Coronary artery (tissue), 2 donors: ENCODE measurements at regions not wholly inside any gene's neighbourhood (a gene's known extent, or its start where the extent isn't known, plus 50 kb on each side); places are given as distances from the start of the nearest gene placed in this dataset.

Experiments used
- DNase-seq: peaks from one replicate; pipeline ENCODE4 v3.0.0-alpha.2; 2017; ENCODE audit warnings: low spot score
- H3K27ac ChIP-seq, 2 donors: fragments of 200-600 bp; sonication (generic); one replicate each; pipeline ENCODE4 v1.5.1; 2016 to 2019
- H3K4me3 ChIP-seq: fragments of 200-600 bp; sonication (generic); 2 replicates; pipeline ENCODE4 v1.5.1; 2016; ENCODE audit warnings: mild to moderate bottlenecking, moderate library complexity
- TF ChIP-seq, protein P1 (sequence below): fragments of 200-600 bp; sonication (generic); IDR thresholded peaks from one replicate; pipeline ENCODE4 v1.5.1; 2019; ENCODE audit warnings: antibody characterized with exemption

DNA sequence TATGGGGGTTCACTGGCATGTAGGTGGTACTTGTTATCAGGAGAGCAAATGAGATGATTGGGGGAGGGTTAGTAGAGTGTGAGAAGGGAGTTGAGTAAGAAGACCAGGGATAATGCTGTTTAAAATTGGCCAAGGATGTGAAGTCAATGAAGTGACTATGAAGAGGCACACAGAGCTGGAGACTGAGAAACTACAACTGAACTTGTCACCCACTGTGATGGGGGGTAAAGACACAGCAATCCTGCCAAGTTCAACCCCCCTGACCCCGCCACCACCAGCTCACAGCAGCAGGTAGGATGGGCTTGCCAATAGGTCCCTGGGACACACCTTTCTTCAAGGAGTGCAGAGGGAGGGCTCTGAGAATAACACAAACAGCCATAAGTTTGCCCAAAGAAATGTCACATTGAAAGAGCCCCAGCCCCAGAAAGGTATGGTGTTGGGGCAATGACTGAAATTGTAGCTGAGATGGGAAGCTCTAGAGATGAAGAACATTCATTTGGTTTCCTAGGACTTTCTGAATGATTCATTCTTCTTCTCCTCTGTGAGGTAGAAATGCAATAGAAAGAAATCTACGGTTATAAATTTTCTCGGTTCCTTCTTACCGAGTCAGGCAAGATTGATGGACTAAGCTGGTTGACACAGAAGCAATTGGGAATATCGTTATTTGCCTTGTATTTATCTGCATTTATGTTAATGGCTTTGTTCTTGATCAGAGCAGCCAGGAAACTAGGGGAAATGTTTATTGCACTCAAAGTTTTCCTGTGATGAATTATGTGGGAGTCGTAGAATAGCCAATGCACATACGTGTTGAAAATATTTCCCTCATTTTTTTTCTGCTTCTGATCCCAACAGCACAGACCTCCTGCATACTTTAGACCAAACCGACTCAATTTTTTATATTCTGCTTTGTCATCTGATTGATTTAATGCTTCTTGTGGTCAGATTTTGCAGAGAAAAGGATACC lies 595.2 kb upstream of the CDH11 start:
- Histone ChIP-seq H3K4me3 (no peak overlapping the region), H3K27ac (no peak overlapping the region)
- TF ChIP-seq, protein P1, sequence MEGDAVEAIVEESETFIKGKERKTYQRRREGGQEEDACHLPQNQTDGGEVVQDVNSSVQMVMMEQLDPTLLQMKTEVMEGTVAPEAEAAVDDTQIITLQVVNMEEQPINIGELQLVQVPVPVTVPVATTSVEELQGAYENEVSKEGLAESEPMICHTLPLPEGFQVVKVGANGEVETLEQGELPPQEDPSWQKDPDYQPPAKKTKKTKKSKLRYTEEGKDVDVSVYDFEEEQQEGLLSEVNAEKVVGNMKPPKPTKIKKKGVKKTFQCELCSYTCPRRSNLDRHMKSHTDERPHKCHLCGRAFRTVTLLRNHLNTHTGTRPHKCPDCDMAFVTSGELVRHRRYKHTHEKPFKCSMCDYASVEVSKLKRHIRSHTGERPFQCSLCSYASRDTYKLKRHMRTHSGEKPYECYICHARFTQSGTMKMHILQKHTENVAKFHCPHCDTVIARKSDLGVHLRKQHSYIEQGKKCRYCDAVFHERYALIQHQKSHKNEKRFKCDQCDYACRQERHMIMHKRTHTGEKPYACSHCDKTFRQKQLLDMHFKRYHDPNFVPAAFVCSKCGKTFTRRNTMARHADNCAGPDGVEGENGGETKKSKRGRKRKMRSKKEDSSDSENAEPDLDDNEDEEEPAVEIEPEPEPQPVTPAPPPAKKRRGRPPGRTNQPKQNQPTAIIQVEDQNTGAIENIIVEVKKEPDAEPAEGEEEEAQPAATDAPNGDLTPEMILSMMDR: no peak
- DNase-seq: no peak

DNA sequence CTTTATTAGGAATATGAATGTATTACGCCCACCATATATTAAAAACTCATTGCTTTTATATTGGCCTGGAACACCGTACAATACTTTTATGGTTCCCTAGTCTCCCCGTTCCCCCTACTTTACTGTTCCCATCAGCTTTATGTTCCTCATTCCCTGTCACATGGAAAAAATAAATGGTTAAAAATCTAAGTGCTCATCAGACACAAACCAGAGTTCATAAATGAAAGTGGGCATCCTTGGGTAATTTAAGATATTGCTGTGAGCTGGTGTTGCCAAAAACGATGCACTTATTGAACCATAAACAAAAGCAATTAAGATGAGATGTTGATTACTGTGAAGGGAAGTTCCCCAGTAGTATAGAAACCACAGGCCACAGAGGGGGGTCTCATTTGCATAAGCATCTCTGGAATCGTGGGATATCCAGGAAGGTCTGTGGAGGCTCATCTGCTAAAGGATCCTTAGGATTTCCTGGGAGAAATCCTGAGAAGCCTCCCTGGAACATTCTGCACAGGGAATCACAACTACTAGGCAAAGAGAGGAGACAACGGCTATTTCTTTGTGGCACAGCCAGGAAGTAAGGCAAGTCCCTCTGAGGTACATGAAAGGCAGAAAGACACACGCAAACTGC lies 591.4 kb upstream of the CDH11 start:
- TF ChIP-seq, protein P1: no peak
- Histone ChIP-seq H3K4me3 (no peak overlapping the region), H3K27ac (no peak overlapping the region)
- no peak for DNase-seq

DNA sequence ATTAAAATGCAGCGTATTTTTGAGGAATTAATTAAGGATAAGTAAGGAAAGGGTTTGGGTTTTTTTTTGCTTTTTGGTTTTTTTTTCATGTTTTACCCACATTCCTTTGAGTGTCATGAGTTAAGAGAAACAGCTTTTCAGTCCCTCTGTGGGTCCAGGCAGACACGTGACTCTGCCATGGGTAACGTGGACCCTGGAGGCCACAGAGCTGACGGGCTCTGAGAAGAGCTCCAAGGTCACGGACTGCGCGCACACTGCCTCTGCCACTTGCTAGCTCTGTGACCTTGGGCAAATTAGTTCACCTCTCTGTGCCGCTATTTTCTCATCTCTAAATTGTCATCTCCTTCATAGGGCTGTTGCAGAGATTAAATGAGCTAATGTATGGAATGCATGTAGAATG lies 588.2 kb upstream of the CDH11 start:
- DNase-seq: no peak
- no peak overlapping the region for H3K4me3 ChIP-seq
- TF ChIP-seq, protein P1: no peak
- H3K27ac ChIP-seq: no peak overlapping the region

DNA sequence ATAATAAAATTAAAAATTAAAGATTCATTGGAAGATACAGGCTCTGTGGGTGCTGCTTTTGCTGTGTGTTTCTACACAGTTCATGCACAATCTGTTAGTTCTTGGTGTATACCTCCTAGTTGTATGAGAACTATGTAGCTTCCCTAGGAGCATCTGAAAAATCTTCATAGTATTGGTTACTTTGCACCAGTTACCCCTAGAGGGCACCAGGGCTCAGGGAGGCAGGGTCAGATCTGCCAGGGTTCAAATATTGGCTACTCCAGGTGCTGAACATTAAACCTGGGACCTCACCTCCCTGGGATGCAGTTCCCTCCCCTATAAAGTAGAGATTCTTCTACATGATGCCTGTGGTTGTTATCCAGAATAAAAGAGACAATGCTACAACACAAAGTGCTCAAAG lies 583.0 kb upstream of the CDH11 start:
- Histone ChIP-seq H3K27ac (no peak overlapping the region), H3K4me3 (no peak overlapping the region)
- TF ChIP-seq, protein P1: no peak
- no peak for DNase-seq

DNA sequence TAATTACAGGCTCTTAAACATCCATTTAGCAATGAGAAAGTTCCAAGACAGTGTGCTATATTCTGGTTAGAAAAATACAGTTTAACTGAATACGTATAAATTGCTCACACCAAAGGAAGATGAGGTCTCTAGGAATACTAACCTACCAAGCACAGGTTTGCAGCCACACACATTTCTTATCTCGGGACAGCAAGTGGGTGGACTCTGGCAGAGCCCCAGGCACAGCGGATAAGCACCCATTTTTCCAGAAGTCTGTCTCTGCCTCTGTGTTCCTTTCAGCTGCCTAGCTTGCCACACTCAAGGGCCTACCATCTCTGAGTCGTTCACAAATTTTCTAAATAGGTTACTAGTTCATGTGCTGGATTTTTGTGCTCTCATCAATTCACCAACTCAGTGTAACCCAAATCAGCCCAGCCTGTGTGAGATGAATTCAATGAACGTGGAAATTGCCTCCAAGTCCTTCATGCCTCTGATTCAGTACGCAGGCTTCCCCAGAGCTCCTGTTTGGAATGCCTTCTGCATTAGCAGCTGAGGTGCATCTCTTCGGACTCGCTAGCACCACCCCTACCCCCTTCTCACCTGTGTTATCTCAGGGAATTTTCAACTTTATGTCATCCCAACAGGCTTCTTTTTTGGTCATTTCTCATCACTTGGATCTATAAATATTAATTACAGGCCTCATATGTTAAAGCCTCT lies 581.0 kb upstream of the CDH11 start:
- H3K4me3 ChIP-seq: no peak overlapping the region
- H3K27ac ChIP-seq: no peak overlapping the region
- no peak for DNase-seq
- TF ChIP-seq, protein P1: no peak

DNA sequence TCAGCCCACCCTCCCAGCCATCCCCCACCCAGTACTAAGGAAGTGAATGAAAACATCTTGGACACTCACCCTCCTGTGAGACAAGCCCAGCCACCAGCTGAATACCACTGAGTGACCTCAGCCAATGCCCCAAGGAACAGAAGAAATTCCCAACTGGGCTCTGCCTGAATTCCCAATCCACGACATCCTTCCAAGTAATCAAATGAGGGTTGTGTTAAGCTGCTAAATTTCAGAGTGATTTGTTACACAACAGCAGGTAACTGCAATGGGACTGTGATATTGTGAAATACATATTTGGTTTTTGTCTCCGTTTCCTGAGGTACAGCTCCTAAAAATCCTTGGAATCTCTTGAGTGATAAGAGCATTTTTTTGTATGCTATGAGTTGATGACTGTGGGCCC lies 578.7 kb upstream of the CDH11 start:
- Histone ChIP-seq H3K27ac (no peak overlapping the region), H3K4me3 (no peak overlapping the region)
- TF ChIP-seq, protein P1: no peak
- DNase-seq: no peak
